Activated naive CD4-positive, alpha-beta T cell treated with anti-CD3 and anti-CD28 coated beads, Interleukin-2, amount 50 U/mL, for 24 hours (primary cell): ENCODE measurements at regions not wholly inside any gene's neighbourhood (a gene's known extent, or its start where the extent isn't known, plus 50 kb on each side); places are given as distances from the start of the nearest gene placed in this dataset.

Experiments
- H3K27ac Mint-ChIP-seq: one replicate; pipeline ENCODE4 v1.8.0; 2021; ENCODE audit warnings: mild to moderate bottlenecking, mixed read lengths
- H3K27me3 Mint-ChIP-seq: one replicate; pipeline ENCODE4 v1.8.0; 2021; ENCODE audit warnings: mixed read lengths
- H3K36me3 Mint-ChIP-seq: one replicate; pipeline ENCODE4 v1.8.0; 2021; ENCODE audit warnings: mixed read lengths
- H3K4me1 Mint-ChIP-seq: one replicate; pipeline ENCODE4 v1.8.0; 2021; ENCODE audit warnings: mixed read lengths
- H3K4me3 Mint-ChIP-seq: one replicate; pipeline ENCODE4 v1.8.0; 2021; ENCODE audit warnings: mild to moderate bottlenecking, mixed read lengths
- H3K9me3 Mint-ChIP-seq: one replicate; pipeline ENCODE4 v1.8.0; 2021; ENCODE audit warnings: mixed read lengths

DNA sequence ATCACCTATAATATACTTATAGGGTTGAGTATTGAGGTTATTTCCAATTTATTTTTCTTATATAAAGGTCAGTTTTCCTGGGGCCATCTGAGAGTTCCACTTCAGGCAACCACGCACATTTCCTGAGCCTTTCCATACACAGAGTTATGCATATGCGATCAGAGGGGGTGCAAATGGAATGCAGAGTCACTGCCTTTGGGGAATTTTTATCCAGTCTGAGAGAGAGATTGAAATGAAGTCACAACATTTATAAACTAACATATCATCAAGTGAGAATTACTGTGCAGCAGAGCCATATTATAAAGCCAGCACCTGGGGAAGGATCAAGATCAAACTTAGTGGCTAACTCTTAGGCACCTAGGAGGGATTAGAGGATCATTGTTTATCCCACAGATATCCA is 299.9 kb upstream of the PLXNA2 start:
- Mint-ChIP-seq H3K9me3 (no peaks in the 10 kb centered on the region), H3K4me1 (no peaks in the 10 kb centered on the region), H3K36me3 (no peaks in the 10 kb centered on the region), H3K4me3 (no peak overlapping the region), H3K27ac (no peak overlapping the region), H3K27me3 (peaks cover 2% of the 10 kb centered on the region)

DNA sequence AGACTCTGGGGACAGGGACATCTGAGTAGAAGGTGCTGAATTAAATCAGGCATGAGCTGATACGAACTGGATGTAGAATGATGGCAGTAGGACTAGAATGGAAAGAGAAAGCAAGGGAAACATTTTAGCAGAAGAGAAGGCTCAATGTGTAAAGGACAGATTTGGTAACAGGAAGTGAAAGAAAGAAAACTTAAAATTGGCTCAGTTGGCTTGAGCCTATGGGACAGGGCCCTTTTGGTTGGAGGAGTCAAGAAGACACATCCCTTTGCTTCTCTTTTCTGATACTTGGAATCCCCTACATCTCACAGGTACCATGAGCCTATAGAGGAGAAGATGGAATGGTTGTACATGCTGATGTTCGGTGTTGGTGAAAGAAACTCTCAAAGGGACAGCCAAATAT is 300.6 kb upstream of the PLXNA2 start:
- H3K4me1 Mint-ChIP-seq: no peaks in the 10 kb centered on the region
- no peak overlapping the region for H3K27ac Mint-ChIP-seq
- no peak overlapping the region for H3K4me3 Mint-ChIP-seq
- H3K9me3 Mint-ChIP-seq: no peaks in the 10 kb centered on the region
- no peaks in the 10 kb centered on the region for H3K36me3 Mint-ChIP-seq
- H3K27me3 Mint-ChIP-seq: peaks cover 2% of the 10 kb centered on the region

DNA sequence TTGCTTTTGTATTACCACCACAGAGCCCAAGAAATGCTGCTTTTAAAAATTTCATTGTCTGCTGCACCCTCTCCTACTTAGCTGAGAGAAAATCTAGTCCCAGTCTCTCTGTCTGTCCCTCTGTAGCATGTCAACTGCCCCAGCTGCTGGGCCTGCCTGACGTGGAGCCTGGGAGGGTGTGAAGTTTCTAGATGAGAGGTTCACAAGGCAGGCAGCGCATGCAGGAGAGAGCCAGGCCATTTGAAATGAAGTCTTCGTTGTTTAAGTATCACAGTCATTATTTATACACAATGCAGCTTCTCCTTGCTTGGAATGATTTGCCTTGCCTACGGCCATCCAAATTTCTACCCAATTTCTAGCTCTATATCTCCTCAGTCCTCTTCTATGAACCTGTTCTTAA is 306.8 kb upstream of the PLXNA2 start:
- peaks cover 2% of the 10 kb centered on the region for H3K9me3 Mint-ChIP-seq
- no peaks in the 10 kb centered on the region for H3K36me3 Mint-ChIP-seq
- H3K27ac Mint-ChIP-seq: no peak overlapping the region
- H3K4me3 Mint-ChIP-seq: no peak overlapping the region
- H3K4me1 Mint-ChIP-seq: no peaks in the 10 kb centered on the region
- H3K27me3 Mint-ChIP-seq: peaks cover 4% of the 10 kb centered on the region

DNA sequence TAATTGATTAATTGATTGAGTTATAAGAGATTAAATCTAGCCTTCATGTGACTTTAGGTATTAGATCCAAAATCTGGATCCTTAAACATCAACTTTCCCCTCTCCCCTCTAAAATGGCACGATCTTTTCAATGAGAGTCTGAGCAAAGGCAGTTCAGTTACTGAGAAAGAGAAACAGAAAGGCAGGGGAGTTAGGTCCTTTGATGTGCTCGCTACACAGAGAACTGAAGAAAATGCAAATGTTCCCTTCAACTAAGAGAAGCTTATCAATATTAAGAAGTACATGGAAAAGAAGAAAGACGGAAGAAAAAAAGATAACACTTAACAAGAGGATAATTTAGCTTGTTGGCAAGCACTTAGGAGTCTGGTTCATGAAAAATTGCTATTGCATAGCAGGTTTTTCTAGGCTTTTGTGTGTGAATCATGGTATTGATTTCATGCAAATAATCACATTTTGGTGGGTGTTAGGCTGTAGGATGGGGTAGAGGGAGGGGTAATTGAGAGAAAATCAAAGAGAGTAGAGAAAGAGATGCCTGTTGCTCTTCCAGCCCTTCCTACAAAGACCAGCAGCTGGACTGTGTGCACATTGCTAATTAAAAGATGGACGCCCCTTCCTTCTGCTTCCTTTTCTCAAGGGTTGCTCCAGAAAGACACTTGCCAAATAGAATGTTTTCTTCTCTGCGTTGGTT is 307.6 kb upstream of the PLXNA2 start:
- Mint-ChIP-seq H3K36me3 (no peaks in the 10 kb centered on the region), H3K9me3 (peaks cover 7% of the 10 kb centered on the region), H3K27me3 (peaks cover 4% of the 10 kb centered on the region), H3K27ac (no peak overlapping the region), H3K4me3 (no peak overlapping the region), H3K4me1 (no peaks in the 10 kb centered on the region)

DNA sequence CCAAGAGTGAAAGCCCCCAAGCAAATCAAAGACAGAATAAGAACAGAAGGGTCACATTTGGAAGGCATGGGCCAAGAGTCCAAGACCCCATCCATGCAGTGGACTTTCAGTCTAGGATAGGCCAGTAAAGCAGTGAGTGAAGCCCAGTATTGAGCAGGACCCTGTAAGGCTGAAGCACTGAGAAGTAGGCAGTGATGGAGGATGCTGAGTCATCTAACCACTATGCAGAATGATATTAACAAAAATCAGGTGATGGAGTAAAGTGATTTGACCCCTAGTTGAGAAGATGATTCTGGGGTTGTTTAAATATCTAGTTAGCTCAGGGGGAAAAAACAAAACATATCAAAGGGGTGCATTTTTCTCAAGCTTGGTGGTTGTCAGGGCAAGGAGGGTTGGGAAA is 308.7 kb upstream of the PLXNA2 start:
- H3K4me3 Mint-ChIP-seq: no peak overlapping the region

DNA sequence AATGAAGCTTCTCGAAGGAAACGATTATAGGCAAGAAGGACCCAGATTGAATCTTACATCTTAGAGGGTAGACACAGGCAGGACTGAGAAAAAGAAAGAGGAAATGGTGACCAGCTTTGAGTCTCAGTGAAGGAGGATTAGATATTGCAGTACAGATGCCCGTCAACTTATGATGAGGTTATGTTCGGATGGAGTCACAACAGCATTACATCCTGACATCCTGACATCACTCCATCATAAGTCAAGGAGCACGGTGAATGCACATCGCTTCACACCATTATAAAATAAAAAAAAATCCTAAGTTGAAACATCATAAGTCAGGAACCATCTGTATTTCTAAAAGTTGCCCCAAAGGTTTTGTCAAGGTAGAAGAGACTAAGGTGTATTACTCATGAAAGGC is 312.3 kb upstream of the PLXNA2 start:
- Mint-ChIP-seq H3K36me3 (no peaks in the 10 kb centered on the region), H3K4me3 (no peak overlapping the region), H3K9me3 (peaks cover 7% of the 10 kb centered on the region), H3K4me1 (no peaks in the 10 kb centered on the region), H3K27ac (no peak overlapping the region), H3K27me3 (peaks cover 2% of the 10 kb centered on the region)

More for the DNA sequence above, 308.7 kb upstream of the PLXNA2 start:
- Mint-ChIP-seq H3K9me3 (peaks cover 7% of the 10 kb centered on the region), H3K27ac (no peak overlapping the region), H3K27me3 (peaks cover 4% of the 10 kb centered on the region), H3K36me3 (no peaks in the 10 kb centered on the region), H3K4me1 (no peaks in the 10 kb centered on the region)

DNA sequence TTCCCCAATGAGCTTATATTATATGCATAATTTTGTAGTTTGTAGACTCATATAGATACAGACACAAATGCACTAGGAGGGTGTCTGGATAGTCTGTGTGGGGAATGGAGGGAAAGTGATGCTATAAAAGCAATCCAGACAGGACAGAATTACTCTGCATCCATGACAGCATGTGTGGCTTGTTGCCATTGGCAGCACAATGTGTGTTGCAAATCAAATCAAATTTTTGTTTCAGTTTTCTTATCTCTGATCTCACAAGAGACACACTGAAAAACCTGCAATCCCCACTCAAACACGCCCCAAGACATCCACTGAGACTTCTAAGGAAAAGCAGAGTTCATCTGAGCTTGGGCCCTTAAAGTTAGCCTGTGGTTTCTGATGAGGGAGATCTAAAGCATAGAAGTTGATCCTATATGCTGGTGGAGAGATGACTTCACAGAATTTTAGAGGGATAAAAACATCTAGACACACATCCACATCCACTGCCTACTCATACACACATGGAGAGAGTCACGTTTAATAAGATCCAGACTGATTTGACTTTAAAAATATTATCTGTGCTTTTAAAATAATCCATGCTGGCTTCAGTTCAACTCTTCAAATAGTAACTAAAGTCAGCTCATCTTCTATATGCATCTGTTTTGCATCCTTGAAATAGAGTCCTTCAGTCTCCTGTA is 313.0 kb upstream of the PLXNA2 start:
- Mint-ChIP-seq H3K27ac (no peak overlapping the region), H3K27me3 (peaks cover 2% of the 10 kb centered on the region), H3K4me1 (no peaks in the 10 kb centered on the region), H3K4me3 (no peak overlapping the region), H3K36me3 (no peaks in the 10 kb centered on the region), H3K9me3 (peaks cover 7% of the 10 kb centered on the region)

DNA sequence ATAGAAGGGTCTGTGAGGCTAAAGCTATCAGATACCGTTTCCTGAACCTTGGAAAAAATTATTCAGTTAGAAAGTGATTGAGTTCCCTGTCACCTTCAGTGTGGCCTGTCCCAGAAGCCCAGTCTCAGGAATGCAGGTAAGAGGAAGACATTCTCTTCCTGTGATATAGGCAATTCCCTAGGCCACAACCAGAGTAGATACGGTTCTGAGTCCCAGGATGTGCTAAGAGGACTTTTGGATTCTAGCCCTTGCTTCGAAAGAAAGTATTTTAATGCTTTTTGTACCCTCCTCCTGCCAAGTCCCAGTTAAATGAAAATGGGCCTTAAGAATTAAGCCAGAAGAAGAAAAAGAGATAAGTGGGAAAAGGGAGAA is 313.5 kb upstream of the PLXNA2 start:
- H3K27me3 Mint-ChIP-seq: peaks cover 2% of the 10 kb centered on the region
- H3K4me1 Mint-ChIP-seq: no peaks in the 10 kb centered on the region
- H3K9me3 Mint-ChIP-seq: peaks cover 7% of the 10 kb centered on the region
- H3K27ac Mint-ChIP-seq: no peak overlapping the region
- H3K4me3 Mint-ChIP-seq: no peak overlapping the region
- H3K36me3 Mint-ChIP-seq: no peaks in the 10 kb centered on the region

DNA sequence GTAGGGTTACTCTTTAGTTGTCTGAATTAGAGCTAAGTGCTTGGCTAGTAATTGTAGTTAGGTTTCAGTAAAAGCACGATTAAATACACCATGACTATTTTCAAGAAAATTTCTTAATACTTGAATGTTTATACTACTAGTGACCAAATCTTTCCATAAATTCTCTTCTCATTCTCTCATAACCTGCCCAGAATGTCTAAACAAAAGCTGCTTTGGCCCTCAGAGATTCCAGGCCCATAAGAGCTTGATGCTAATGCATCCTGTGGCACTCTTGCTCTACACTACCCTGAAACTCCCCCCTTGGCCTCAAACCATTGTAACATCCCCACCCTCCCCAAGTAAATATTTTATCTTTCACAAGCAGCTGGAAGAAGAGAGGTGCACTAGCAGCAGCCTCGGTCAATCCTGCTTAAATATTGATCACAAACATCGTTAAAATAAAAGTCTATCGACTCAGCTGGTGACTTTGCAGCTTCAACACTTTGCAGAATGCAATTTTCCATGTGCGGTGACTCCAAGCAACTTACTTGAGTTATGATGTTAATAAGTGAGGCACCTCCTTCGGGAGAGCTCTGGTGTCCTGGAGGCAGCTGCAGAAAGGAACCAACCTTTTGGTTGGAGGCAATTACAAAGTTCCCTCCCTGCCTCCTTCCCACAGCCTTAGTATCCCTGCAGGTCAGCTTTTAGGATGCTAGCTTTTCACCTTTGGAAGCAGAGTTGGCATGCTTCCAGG is 315.6 kb upstream of the PLXNA2 start:
- peaks cover 8% of the 10 kb centered on the region for H3K9me3 Mint-ChIP-seq
- H3K4me3 Mint-ChIP-seq: no peak overlapping the region
- H3K36me3 Mint-ChIP-seq: no peaks in the 10 kb centered on the region
- no peaks in the 10 kb centered on the region for H3K4me1 Mint-ChIP-seq
- no peaks in the 10 kb centered on the region for H3K27me3 Mint-ChIP-seq
- H3K27ac Mint-ChIP-seq: no peak overlapping the region

DNA sequence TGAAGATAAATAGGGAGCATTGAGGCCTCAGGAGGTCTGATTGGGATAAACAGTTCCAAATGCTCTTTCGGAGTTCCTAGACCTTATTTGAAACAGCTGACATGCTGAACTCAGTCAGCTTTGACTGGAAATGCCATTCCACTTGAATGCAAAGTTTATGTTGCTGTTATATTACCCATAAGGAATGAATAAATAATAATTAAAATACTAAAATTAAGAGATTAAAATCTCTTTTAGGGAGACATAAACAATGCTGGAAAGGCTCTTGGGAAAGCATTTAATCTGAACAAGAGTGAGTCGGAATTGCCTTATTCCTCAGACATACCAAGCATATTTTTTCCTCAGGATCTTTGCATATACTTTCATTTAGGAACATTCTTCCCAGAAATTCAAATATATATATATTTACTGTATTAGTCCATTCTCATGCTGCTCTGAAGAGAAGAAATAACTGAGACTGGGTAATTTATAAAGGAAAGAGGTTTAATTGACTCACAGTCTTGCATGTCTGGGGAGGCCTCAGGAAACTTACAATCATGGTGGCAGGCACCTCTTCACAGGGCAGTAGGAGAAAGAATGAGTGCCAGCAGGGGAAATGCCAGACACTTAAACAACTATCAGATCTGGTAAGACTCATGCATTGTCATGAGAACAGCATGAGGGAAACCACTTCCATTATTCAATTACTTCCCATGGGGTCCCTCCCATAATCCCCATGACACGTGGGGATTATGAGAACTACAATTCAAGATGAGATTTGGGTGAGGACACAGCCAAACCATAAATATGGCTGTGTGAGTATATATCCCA is 318.2 kb upstream of the PLXNA2 start:
- peaks cover 6% of the 10 kb centered on the region for H3K9me3 Mint-ChIP-seq
- no peaks in the 10 kb centered on the region for H3K36me3 Mint-ChIP-seq
- H3K27me3 Mint-ChIP-seq: peaks cover 2% of the 10 kb centered on the region
- H3K27ac Mint-ChIP-seq: no peak overlapping the region
- no peak overlapping the region for H3K4me3 Mint-ChIP-seq
- H3K4me1 Mint-ChIP-seq: no peaks in the 10 kb centered on the region

DNA sequence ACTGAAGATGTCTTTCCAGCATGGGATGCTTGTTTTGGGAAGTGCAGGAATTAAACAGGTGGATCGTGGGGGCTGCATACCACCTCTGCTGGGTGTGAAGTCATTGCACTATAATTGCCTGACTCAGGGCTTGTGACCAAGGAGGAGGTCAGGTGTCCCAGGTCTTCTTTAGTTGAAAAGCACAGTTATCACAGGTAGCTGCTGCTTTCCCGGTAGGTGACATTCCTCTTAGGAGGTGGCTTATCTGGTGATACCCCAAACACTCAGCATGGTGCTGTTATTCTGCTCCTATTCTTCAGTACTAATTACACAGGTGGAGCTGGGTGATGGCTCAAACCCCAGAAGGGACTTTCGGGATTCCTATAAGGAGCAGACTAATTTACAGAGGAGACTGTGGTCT is 320.3 kb upstream of the PLXNA2 start:
- peaks cover 5% of the 10 kb centered on the region for H3K27me3 Mint-ChIP-seq
- no peak overlapping the region for H3K4me3 Mint-ChIP-seq

DNA sequence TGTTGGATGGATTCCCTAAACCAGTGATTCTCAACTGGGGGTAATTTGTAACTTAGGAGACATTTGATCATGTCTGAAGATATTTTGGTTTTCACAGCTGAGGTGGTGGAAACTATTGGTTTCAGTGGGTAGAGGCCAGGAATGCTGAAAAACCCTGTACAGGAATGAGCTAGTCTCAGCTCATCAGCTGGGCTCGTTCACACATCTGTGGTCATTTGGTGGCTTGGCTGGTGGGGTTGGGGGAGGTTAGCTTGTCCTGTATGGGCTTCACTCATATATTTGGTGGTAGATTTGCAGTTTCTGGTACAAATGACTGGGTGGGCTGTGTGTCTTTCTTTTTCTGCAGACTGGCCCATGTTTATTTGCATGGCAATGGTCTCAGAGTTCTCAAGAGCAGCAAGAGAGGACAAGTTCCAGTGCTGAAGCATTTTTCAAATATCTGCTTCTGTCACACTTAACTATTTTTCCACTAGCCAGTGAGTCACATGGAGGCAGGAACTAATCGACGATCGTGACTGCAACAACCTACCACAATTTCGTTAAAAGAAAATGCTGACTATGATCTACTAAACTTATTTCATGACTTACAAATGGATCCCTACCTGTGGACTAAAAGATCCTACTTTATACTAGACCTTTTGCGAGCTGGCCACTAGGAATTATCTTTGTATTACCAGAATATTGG is 321.7 kb upstream of the PLXNA2 start:
- Mint-ChIP-seq H3K4me1 (no peaks in the 10 kb centered on the region), H3K27ac (no peak overlapping the region), H3K9me3 (peaks cover 14% of the 10 kb centered on the region), H3K4me3 (no peak overlapping the region), H3K36me3 (no peaks in the 10 kb centered on the region), H3K27me3 (peaks cover 10% of the 10 kb centered on the region)

More for the DNA sequence above, 320.3 kb upstream of the PLXNA2 start:
- H3K9me3 Mint-ChIP-seq: peaks cover 6% of the 10 kb centered on the region
- no peaks in the 10 kb centered on the region for H3K4me1 Mint-ChIP-seq
- no peak overlapping the region for H3K27ac Mint-ChIP-seq
- no peaks in the 10 kb centered on the region for H3K36me3 Mint-ChIP-seq

DNA sequence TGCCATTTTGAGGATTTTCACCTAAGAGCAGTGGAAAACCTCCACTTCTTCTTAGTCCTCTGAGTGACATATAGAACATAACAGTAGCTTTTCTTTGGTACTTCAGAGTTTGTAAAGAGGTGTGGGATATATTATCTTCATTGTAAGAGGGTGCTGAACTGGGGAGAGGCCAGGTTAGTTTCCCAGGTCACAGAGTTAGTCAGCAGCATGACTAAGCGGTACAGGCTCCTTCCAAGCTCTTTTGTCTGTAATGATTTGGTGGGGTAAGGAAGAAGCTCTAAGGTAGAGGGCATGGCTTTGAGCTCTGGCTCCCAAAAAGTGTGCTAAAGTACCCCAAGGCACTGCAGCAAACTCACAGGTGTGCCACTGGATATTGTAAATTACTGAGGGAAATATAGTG is 325.0 kb upstream of the PLXNA2 start:
- Mint-ChIP-seq H3K9me3 (peaks cover 14% of the 10 kb centered on the region), H3K4me3 (no peak overlapping the region), H3K27me3 (peaks cover 10% of the 10 kb centered on the region), H3K36me3 (no peaks in the 10 kb centered on the region), H3K27ac (no peak overlapping the region), H3K4me1 (no peaks in the 10 kb centered on the region)

DNA sequence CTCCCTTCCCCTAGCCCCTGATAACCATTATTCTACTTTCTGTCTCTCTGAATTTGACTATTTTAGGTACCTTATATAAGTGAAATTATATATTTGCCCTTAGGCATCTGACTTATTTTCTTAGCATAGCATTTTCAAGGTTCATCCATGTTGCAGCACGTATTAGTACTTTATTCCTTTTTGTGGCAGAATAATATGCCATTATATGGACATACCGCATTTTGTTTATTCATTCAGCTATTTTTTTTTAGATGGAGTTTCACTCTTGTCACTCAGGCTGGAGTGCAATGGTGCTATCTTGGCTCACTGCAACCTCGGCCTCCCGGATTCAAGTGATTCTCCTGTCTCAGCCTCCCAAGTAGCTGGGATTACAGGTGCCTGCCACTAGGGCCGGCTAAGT is 326.2 kb upstream of the PLXNA2 start:
- peaks cover 10% of the 10 kb centered on the region for H3K27me3 Mint-ChIP-seq
- no peaks in the 10 kb centered on the region for H3K36me3 Mint-ChIP-seq
- peaks cover 8% of the 10 kb centered on the region for H3K9me3 Mint-ChIP-seq
- H3K4me3 Mint-ChIP-seq: no peak overlapping the region
- H3K4me1 Mint-ChIP-seq: no peaks in the 10 kb centered on the region
- no peak overlapping the region for H3K27ac Mint-ChIP-seq

DNA sequence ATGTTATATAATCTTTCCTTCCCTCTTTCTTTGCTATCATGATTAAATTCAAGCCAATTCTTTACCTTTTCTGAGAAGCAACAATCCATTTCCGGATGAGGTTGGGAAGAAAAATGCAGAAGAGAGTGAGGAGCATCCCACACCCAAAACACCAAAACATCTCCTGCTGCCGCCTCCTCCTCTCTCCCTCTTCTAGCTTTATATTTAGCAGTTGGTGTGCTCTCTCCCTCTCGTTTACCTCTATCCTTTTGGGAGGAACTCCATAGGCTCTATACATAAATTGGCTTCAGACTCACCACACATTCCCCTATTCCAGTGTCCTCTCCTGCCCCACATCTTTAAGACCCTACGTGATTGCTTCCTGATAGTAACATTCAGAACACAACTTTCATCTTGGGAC is 332.2 kb upstream of the PLXNA2 start:
- Mint-ChIP-seq H3K9me3 (no peaks in the 10 kb centered on the region), H3K27ac (no peak overlapping the region), H3K4me1 (no peaks in the 10 kb centered on the region), H3K27me3 (peaks cover 2% of the 10 kb centered on the region), H3K4me3 (no peak overlapping the region), H3K36me3 (no peaks in the 10 kb centered on the region)
